ENCODE measurements at regions not wholly inside any gene's neighbourhood (a gene's known extent, or its start where the extent isn't known, plus 50 kb on each side); places are given as distances from the start of the nearest gene placed in this dataset.

GRCh38 chr14:26379951-26380350, 217.9 kb downstream of the NOVA1 start:
- Histone ChIP-seq H3K36me3 (replicated peaks; ENCODE audit: low read depth, low read length) (no peaks in the 10 kb centered on the region), H3K27me3 (ENCODE audit: low read depth, low read length) (no peaks in the 10 kb centered on the region), H3K9me3 (ENCODE audit: insufficient read depth, low read length) (0 out of 2 replicates have a peak, but pooled peaks cover 3% of the 10 kb centered on the region), H4K20me1 (ENCODE audit: insufficient read depth, low read length) (no peaks in the 10 kb centered on the region), H3K27ac (ENCODE audit: low read length) (no peak overlapping the region), H3K4me1 (ENCODE audit: low read length) (no peaks in the 10 kb centered on the region), H3K9ac (ENCODE audit: low read length) (no peak overlapping the region), H3K4me2 (ENCODE audit: low read length) (no peak overlapping the region), H3K4me3 (ENCODE audit: low read length) (no peak overlapping the region), H2AFZ (ENCODE audit: low read depth, low read length) (no peak overlapping the region), H3K79me2 (ENCODE audit: low read length) (no peaks in the 10 kb centered on the region)
- TF ChIP-seq CTCF (IDR thresholded peaks at IDR 0.05; ENCODE audit: low read depth, low read length) (no peak), EZH2phosphoT487 (IDR thresholded peaks at IDR 0.05; ENCODE audit: low read depth) (no peak)

- Histone ChIP-seq H3K4me1 (ENCODE audit: low read length) (no peaks in the 10 kb centered on the region), H3K79me2 (ENCODE audit: low read length) (no peaks in the 10 kb centered on the region), H3K4me3 (ENCODE audit: low read length) (no peak overlapping the region), H3K27ac (ENCODE audit: low read length) (no peak overlapping the region), H3K9me3 (ENCODE audit: insufficient read depth, low read length) (0 out of 2 replicates have a peak, but pooled peaks cover 3% of the 10 kb centered on the region), H3K9ac (ENCODE audit: low read length) (no peak overlapping the region), H4K20me1 (ENCODE audit: insufficient read depth, low read length) (no peaks in the 10 kb centered on the region), H3K4me2 (ENCODE audit: low read length) (no peak overlapping the region), H3K27me3 (ENCODE audit: low read depth, low read length) (no peaks in the 10 kb centered on the region), H3K36me3 (replicated peaks; ENCODE audit: low read depth, low read length) (no peaks in the 10 kb centered on the region), H2AFZ (ENCODE audit: low read depth, low read length) (no peak overlapping the region)
- TF ChIP-seq CTCF (IDR thresholded peaks at IDR 0.05; ENCODE audit: low read depth, low read length) = no peak
- no peak for TF ChIP-seq EZH2phosphoT487 (IDR thresholded peaks at IDR 0.05; ENCODE audit: low read depth)
Observed at GRCh38 chr14:26377150-26377549, 220.7 kb downstream of the NOVA1 start.

GRCh38 chr14:26370115-26370514, 227.7 kb downstream of the NOVA1 start:
- H3K79me2 ChIP-seq (ENCODE audit: low read length) = no peaks in the 10 kb centered on the region
- H3K27me3 ChIP-seq (ENCODE audit: low read depth, low read length) = no peaks in the 10 kb centered on the region
- TF ChIP-seq EZH2phosphoT487 (IDR thresholded peaks at IDR 0.05; ENCODE audit: low read depth) = no peak
- no peak for TF ChIP-seq CTCF (IDR thresholded peaks at IDR 0.05; ENCODE audit: low read depth, low read length)
- no peak overlapping the region for H3K9ac ChIP-seq (ENCODE audit: low read length)
- no peak overlapping the region for H2AFZ ChIP-seq (ENCODE audit: low read depth, low read length)
- no peaks in the 10 kb centered on the region for H3K4me1 ChIP-seq (ENCODE audit: low read length)
- no peak overlapping the region for H3K4me2 ChIP-seq (ENCODE audit: low read length)
- H4K20me1 ChIP-seq (ENCODE audit: insufficient read depth, low read length) = no peaks in the 10 kb centered on the region
- no peak overlapping the region for H3K4me3 ChIP-seq (ENCODE audit: low read length)
- no peaks in the 10 kb centered on the region for H3K9me3 ChIP-seq (ENCODE audit: insufficient read depth, low read length)
- no peaks in the 10 kb centered on the region for H3K36me3 ChIP-seq (replicated peaks; ENCODE audit: low read depth, low read length)
- no peak overlapping the region for H3K27ac ChIP-seq (ENCODE audit: low read length)

GRCh38 chr14:26363689-26364088, 234.1 kb downstream of the NOVA1 start:
- Histone ChIP-seq H3K79me2 (ENCODE audit: low read length) (no peaks in the 10 kb centered on the region), H3K9me3 (ENCODE audit: insufficient read depth, low read length) (no peaks in the 10 kb centered on the region), H3K36me3 (replicated peaks; ENCODE audit: low read depth, low read length) (no peaks in the 10 kb centered on the region), H3K4me3 (ENCODE audit: low read length) (no peak overlapping the region), H3K4me2 (ENCODE audit: low read length) (no peak overlapping the region), H4K20me1 (ENCODE audit: insufficient read depth, low read length) (no peaks in the 10 kb centered on the region), H3K27ac (ENCODE audit: low read length) (no peak overlapping the region), H3K9ac (ENCODE audit: low read length) (no peak overlapping the region), H3K27me3 (ENCODE audit: low read depth, low read length) (no peaks in the 10 kb centered on the region), H2AFZ (ENCODE audit: low read depth, low read length) (no peak overlapping the region), H3K4me1 (ENCODE audit: low read length) (no peaks in the 10 kb centered on the region)
- TF ChIP-seq CTCF (IDR thresholded peaks at IDR 0.05; ENCODE audit: low read depth, low read length) = no peak
- no peak for TF ChIP-seq EZH2phosphoT487 (IDR thresholded peaks at IDR 0.05; ENCODE audit: low read depth)
